GM13976 (cell line): ENCODE measurements at regions not wholly inside any gene's neighbourhood (a gene's known extent, or its start where the extent isn't known, plus 50 kb on each side); places are given as distances from the start of the nearest gene placed in this dataset.
"Not testable (repeated sequence)": the region's sequence is repeated elsewhere in the genome, so short reads cannot be mapped to it uniquely, and the experiment has no call there.

ENCODE experiments used
- DNase-seq: peaks from one replicate; pipeline ENCODE4 v3.0.0; 2012; ENCODE audit warnings: low spot score
- in situ Hi-C: fragments of 300-500 bp; cut with MboI; formaldehyde crosslinking; loops from one replicate; pipeline ENCODE4 v1.12.0; 2022; ENCODE audit warnings: low sequenced_read_pairs, mixed read lengths, inconsistent platforms; ENCODE audit not compliant: unreplicated experiment
- TF ChIP-seq, protein P1 (sequence below): IDR thresholded peaks from 2 replicates; pipeline ENCODE4 v1.5.1; 2012; ENCODE audit warnings: borderline replicate concordance, mild to moderate bottlenecking; ENCODE audit not compliant: insufficient read depth; ENCODE audit errors: extremely low read depth, missing control alignments, control extremely low read depth

DNA sequence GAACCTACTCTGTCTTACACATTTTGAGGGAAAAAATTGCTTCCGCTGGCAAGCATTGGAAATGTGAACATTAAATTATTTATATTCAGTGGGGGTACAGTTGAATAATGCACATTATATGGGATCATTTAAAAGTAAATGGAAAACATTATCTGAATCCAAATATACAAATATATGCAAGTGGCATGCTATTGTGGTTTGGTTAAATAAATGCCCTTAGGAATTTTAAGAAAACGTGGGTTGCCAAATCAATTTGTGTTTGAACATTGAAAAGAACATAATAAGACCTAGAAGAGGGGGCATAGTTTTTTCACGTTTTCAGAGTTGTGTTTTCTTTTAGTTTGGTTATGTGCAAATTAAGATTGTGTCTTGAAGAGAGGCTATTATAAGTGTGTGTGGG is 230.5 kb upstream of the PRKX start:
- no peak for DNase-seq
- TF ChIP-seq, protein P1, sequence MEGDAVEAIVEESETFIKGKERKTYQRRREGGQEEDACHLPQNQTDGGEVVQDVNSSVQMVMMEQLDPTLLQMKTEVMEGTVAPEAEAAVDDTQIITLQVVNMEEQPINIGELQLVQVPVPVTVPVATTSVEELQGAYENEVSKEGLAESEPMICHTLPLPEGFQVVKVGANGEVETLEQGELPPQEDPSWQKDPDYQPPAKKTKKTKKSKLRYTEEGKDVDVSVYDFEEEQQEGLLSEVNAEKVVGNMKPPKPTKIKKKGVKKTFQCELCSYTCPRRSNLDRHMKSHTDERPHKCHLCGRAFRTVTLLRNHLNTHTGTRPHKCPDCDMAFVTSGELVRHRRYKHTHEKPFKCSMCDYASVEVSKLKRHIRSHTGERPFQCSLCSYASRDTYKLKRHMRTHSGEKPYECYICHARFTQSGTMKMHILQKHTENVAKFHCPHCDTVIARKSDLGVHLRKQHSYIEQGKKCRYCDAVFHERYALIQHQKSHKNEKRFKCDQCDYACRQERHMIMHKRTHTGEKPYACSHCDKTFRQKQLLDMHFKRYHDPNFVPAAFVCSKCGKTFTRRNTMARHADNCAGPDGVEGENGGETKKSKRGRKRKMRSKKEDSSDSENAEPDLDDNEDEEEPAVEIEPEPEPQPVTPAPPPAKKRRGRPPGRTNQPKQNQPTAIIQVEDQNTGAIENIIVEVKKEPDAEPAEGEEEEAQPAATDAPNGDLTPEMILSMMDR = no peak
- in situ Hi-C loops = no loop called here

DNA sequence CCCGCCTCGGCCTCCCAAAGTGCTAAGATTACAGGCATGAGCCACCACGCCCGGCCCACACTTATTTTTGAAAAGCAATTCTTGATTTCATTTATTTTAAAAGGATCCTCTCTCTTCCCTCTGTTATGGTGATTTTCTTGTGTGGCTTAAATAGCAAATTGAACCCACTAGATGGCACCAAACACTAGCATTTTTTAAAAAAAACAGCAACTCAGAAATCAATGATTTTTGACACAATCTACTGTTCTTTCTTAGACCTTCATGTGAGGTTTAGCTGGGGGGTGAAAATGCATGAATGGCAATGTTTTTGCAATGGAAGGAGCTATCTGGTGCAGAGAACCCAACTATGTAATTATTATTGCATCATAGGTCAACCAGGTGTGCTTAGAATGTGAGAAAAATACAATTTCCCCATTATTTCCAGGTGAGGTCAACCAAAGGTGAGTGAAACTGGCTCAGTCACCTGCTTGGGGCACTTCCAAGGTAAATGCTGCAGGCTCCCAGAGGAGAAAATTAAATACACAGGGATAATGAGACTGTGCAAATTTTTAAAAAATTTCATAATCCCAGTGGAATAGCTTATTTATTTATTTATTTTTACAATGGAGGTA is 226.7 kb upstream of the PRKX start:
- DNase-seq = peak; percentile 38
- in situ Hi-C loops = no loop called here
- TF ChIP-seq, protein P1 = peak; percentile 41

- TF ChIP-seq, protein P1 = no peak
- in situ Hi-C loops = no loop called here
- DNase-seq = no peak
These were observed 225.1 kb upstream of the PRKX start for GRCh38 chrX:3938587-3938986.

- in situ Hi-C loops, DNase-seq: not testable (repeated sequence)
These were observed 221.7 kb upstream of the PRKX start for GRCh38 chrX:3935196-3935595.

DNA sequence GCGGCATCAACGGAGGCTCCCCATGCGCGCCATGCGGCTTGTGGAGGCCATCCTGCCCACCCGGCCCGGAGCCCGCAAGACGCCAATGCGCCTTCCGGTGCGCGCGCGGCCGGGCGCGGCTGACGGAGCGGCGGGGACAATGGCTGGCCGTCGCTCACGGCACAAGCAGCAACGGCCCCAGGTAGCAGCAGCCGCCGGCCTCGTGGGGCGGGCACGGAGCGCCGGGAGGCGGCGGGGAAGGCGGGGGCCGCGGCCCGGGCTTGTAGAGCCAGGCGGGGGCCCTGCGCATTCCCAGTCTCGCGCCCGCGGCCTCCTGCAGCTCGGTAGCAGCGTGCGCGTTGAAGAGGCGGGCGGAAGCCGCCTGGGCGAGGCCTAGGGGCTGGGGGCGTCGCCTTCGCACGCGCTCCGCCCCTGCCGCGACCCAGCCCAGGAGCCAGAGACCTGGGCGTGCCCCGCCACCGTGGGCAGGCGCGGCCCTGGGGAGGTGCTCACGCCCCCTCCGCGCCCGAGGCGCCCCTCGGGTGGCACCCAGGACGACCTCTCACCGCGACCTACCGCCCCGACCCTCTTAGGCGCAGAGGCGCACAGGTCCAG is 207.1 kb upstream of the PRKX start:
- in situ Hi-C loops, DNase-seq: not testable (repeated sequence)

GRCh38 chrX:3919668-3920423 is 206.4 kb upstream of the PRKX start:
- DNase-seq, in situ Hi-C loops: not testable (repeated sequence)

- in situ Hi-C loops, DNase-seq: not testable (repeated sequence)
These were observed 201.4 kb upstream of the PRKX start for GRCh38 chrX:3914813-3915212.

DNA sequence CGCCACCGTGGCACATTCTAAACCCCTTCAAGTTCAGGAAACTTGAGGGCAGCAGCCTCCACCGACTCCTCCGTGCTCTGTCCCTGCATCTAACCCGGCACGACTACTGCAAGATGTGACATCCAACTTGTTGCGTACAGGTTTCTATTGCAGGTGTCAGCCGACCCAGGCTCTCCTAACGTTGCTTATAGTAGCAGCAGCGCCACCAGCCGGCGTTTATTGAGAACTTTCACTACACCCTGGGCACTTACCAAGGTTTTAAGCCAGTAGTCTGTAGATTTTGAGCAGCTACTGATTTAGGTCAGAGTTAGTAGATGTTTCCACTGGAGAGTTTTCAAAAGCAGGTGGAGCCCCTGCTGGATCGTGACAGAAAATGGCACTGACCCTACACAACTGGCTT is 200.6 kb upstream of the PRKX start:
- in situ Hi-C loops, DNase-seq: not testable (repeated sequence)

- in situ Hi-C loops, DNase-seq: not testable (repeated sequence)
These were observed 197.6 kb upstream of the PRKX start for GRCh38 chrX:3911012-3911411.

- in situ Hi-C loops, DNase-seq: not testable (repeated sequence)
These were observed 197.2 kb upstream of the PRKX start for GRCh38 chrX:3910611-3911010.

GRCh38 chrX:3905522-3906258 is 192.2 kb upstream of the PRKX start:
- DNase-seq, in situ Hi-C loops: not testable (repeated sequence)

- DNase-seq, in situ Hi-C loops: not testable (repeated sequence)
These were observed 188.8 kb upstream of the PRKX start for GRCh38 chrX:3902222-3902621.

- in situ Hi-C loops, DNase-seq: not testable (repeated sequence)
These were observed 183.3 kb upstream of the PRKX start for GRCh38 chrX:3896755-3897154.

DNA sequence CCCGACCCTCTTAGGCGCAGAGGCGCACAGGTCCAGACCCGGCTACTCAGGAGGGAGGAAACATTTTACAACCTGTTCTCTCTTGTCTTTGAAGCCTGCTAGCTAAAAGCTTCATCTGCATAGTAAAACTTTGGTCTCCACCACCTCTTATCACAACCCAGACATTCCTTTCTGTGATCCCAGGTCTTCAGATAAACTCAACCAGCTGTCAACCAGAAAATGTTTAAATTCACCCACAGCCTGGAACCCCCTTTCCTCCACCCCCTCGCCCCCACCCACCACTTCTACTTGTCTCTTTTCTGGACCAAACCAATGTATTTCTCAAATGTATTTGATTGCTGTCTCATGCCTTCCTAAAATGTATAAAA is 169.1 kb upstream of the PRKX start:
- in situ Hi-C loops, DNase-seq: not testable (repeated sequence)
